SK-N-SH (cell line): ENCODE measurements at regions not wholly inside any gene's neighbourhood (a gene's known extent, or its start where the extent isn't known, plus 50 kb on each side); places are given as distances from the start of the nearest gene placed in this dataset.

ENCODE experiments used
- CTCF ChIA-PET: fragments of 300-600, 350-600 bp; formaldehyde crosslinking; extraction: SDS; loops from one replicate; lab custom pipeline; 2021; lab: Yijun Ruan, JAX
- POLR2A ChIA-PET: fragments of 350-600 bp; sonication (Branson Sonifier 250); formaldehyde crosslinking; extraction: SDS; loops from one replicate; lab custom pipeline; 2020; ENCODE audit warnings: antibody characterized with exemption, inconsistent platforms; lab: Yijun Ruan, JAX
- DNase-seq: peaks from one replicate; pipeline ENCODE4 v3.0.0; 2012
- H2AFZ ChIP-seq: fragments of 200-600 bp; sonication (generic); 2 replicates; pipeline ENCODE4 v1.8.1; 2016; ENCODE audit warnings: antibody characterized with exemption, mild to moderate bottlenecking, low read depth
- H3F3A ChIP-seq: fragments of 200-600 bp; sonication (generic); replicated peaks from 2 replicates; pipeline ENCODE3; 2016; ENCODE audit warnings: antibody characterized with exemption, mild to moderate bottlenecking; ENCODE audit not compliant: insufficient read depth
- H3K27ac ChIP-seq, 2 experiments: fragments of 200-500 bp in 1 of 2; fragments of 200-600 bp in 1 of 2; sonication (Bioruptor generic) in 1 of 2; sonication (generic), shearing (Covaris generic) in 1 of 2; 2 replicates each; pipeline versions ENCODE4 v1.5.1 to v1.6.1; 2014 to 2016; ENCODE audit warnings: low read depth in 2 of 2, inconsistent platforms in 1 of 2, low read length in 1 of 2, mild to moderate bottlenecking in 1 of 2, mixed read lengths in 1 of 2
- H3K27me3 ChIP-seq: fragments of 200-600 bp; sonication (generic), shearing (Covaris generic); 2 replicates; pipeline ENCODE4 v1.6.1; 2016; ENCODE audit warnings: mixed run types; ENCODE audit not compliant: insufficient read depth
- H3K36me3 ChIP-seq, 2 experiments: fragments of 200-500 bp in 1 of 2; fragments of 200-600 bp in 1 of 2; sonication (Bioruptor generic) in 1 of 2; sonication (generic) in 1 of 2; replicated peaks in 1 of 2; 2 replicates each; pipeline versions ENCODE3 to v1.5.1; 2014 to 2016; ENCODE audit warnings: low read length in 1 of 2, mild to moderate bottlenecking in 1 of 2; ENCODE audit not compliant: insufficient read depth in 2 of 2, control insufficient read depth in 1 of 2
- H3K4me1 ChIP-seq, 2 experiments: fragments of 200-500 bp in 1 of 2; fragments of 200-600 bp in 1 of 2; sonication (Bioruptor generic) in 1 of 2; sonication (generic), shearing (Covaris generic) in 1 of 2; 2 replicates each; pipeline versions ENCODE4 v1.5.1 to v1.6.1; 2014 to 2016; ENCODE audit warnings: low read depth in 1 of 2, low read length in 1 of 2, mixed run types in 1 of 2; ENCODE audit not compliant: insufficient read depth in 2 of 2, control insufficient read depth in 1 of 2
- H3K4me2 ChIP-seq: fragments of 200-600 bp; sonication (generic), shearing (Covaris generic); 2 replicates; pipeline ENCODE4 v1.6.1; 2017; ENCODE audit warnings: mixed run types
- H3K4me3 ChIP-seq, 2 experiments: fragments of 200-500 bp in 1 of 2; fragments of 200-600 bp in 1 of 2; sonication (Bioruptor generic) in 1 of 2; sonication (generic), shearing (Covaris generic) in 1 of 2; 2 replicates each; pipeline versions ENCODE4 v1.5.1 to v1.8.1; 2014 to 2016; ENCODE audit warnings: low read depth in 2 of 2, inconsistent platforms in 1 of 2, low read length in 1 of 2, mild to moderate bottlenecking in 1 of 2, mixed read lengths in 1 of 2, moderate library complexity in 1 of 2
- H3K79me2 ChIP-seq: fragments of 200-600 bp; sonication (generic); 2 replicates; pipeline ENCODE4 v1.8.1; 2017; ENCODE audit warnings: mild to moderate bottlenecking; ENCODE audit not compliant: insufficient read depth
- H3K9ac ChIP-seq: fragments of 200-600 bp; sonication (generic); 2 replicates; pipeline ENCODE4 v1.6.1; 2017; ENCODE audit warnings: mixed run types
- H3K9me2 ChIP-seq: fragments of 200-600 bp; sonication (generic); 2 replicates; pipeline ENCODE4 v1.6.1; 2017; ENCODE audit warnings: mixed run types
- H3K9me3 ChIP-seq: fragments of 200-600 bp; sonication (generic); 2 replicates; pipeline ENCODE4 v1.6.1; 2017; ENCODE audit warnings: mixed run types, mild to moderate bottlenecking, moderate library complexity
- H4K20me1 ChIP-seq: fragments of 200-600 bp; sonication (generic); 2 replicates; pipeline ENCODE4 v1.6.1; 2017; ENCODE audit warnings: mild to moderate bottlenecking, mixed run types; ENCODE audit not compliant: insufficient read depth
- ELF1 ChIP-seq: IDR thresholded peaks from 2 replicates; pipeline ENCODE4 v1.4.0; 2012
- EZH2phosphoT487 ChIP-seq: fragments of 200-600 bp; sonication (generic); IDR thresholded peaks from 2 replicates; pipeline ENCODE4 v1.6.1; 2017; ENCODE audit warnings: low read depth, mixed run types, mild to moderate bottlenecking, antibody characterized with exemption, moderate library complexity, borderline replicate concordance
- MEF2A ChIP-seq: IDR thresholded peaks from 2 replicates; pipeline ENCODE4 v1.4.0; 2012; ENCODE audit warnings: low read depth, borderline replicate concordance
- MXI1 ChIP-seq: IDR thresholded peaks from 2 replicates; pipeline ENCODE4 v1.6.1; 2012; ENCODE audit warnings: mild to moderate bottlenecking, low read depth, low read length, improper control_type of control experiment
- NFIC ChIP-seq: IDR thresholded peaks from 2 replicates; pipeline ENCODE4 v1.4.0; 2012; ENCODE audit warnings: borderline replicate concordance
- POLR2AphosphoS5 ChIP-seq: IDR thresholded peaks from 2 replicates; pipeline ENCODE4 v1.6.1; 2012; ENCODE audit warnings: low read depth, low read length
- RAD21 ChIP-seq: IDR thresholded peaks from 2 replicates; pipeline ENCODE4 v1.6.1; 2012; ENCODE audit warnings: mild to moderate bottlenecking, low read length
- RCOR1 ChIP-seq: fragments of 150-350 bp; IDR thresholded peaks from 2 replicates; pipeline ENCODE4 v1.6.1; 2017; ENCODE audit warnings: antibody characterized with exemption, low read length
- RXRA ChIP-seq: IDR thresholded peaks from 2 replicates; pipeline ENCODE4 v1.4.0; 2012; ENCODE audit warnings: low read depth, mild to moderate bottlenecking, borderline replicate concordance
- SIN3A ChIP-seq: IDR thresholded peaks from 2 replicates; pipeline ENCODE4 v1.6.1; 2012; ENCODE audit warnings: low read depth, mild to moderate bottlenecking, low read length, moderate library complexity, borderline replicate concordance
- SMC3 ChIP-seq: IDR thresholded peaks from 2 replicates; pipeline ENCODE4 v1.6.1; 2012; ENCODE audit warnings: low read depth, low read length, improper control_type of control experiment
- TAF1 ChIP-seq: IDR thresholded peaks from 2 replicates; pipeline ENCODE4 v1.6.1; 2012; ENCODE audit warnings: low read depth, mild to moderate bottlenecking, low read length, moderate library complexity, borderline replicate concordance
- TCF12 ChIP-seq: IDR thresholded peaks from 2 replicates; pipeline ENCODE4 v1.4.0; 2012
- WGBS: methylation state at CpG from one replicate; pipeline ENCODE4 v1.1.6; 2017; ENCODE audit warnings: low lambda C conversion rate; 5-methylcytosine and 5-hydroxymethylcytosine counted together
- TF ChIP-seq, protein P1 (sequence below): IDR thresholded peaks from 2 replicates; pipeline ENCODE4; 2012
- TF ChIP-seq, protein P2 (sequence below): IDR thresholded peaks from 2 replicates; pipeline ENCODE4 v1.6.1; 2012; ENCODE audit warnings: mild to moderate bottlenecking, low read depth, low read length, moderate library complexity
- TF ChIP-seq, protein P3 (sequence below): fragments of 200-600 bp; sonication (generic); IDR thresholded peaks from 2 replicates; pipeline ENCODE4 v1.6.1; 2017; ENCODE audit warnings: antibody characterized with exemption, mild to moderate bottlenecking, moderate library complexity

DNA sequence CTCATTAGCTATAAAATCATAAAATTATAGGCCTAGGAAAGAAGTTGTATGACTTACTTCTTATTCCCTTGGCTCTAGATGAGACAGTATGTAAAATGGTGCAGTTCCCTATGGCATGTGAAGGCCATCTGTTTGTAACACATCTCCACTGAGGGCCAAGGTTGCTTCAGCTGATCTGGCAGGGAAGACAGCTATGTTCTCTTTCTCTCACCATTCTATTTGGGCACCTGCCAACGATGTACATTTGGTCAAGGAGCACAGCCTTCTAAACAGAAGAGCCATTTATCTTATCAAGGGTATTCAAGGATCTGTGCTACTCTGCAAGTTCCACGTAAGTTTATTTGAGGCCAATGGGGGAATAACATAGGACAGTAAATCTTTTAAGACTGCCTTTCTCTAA, 129.8 kb upstream of the TOM1L1 start (continued):
- no peak for TF ChIP-seq EZH2phosphoT487

DNA sequence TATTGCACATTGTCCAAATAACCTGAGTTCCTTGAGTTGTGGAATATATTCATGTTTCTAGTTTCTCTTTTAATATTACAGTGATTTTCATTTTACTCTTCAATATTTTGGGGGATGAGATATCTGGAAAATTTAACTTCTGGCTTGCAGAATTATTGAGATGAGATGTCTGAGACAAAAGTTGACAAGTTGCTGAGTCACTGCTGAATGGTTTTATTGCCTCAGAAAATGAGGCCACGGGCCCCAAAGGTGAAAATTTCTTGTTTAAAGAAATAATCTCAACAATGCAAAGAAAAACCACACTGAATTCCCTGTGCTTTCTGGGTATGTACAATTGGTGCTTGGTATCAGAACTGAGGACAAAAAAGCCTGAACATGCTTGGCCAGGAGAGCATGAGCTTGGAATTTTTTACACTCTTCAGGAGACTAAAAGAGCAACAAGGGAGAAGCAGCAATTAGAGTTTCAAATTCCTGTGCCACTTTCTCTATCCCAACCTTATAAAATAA, 129.2 kb upstream of the TOM1L1 start:
- H3K4me1 ChIP-seq: no peaks in the 10 kb centered on the region
- TF ChIP-seq RXRA: no peak
- no peak for TF ChIP-seq TCF12
- TF ChIP-seq, protein P1, sequence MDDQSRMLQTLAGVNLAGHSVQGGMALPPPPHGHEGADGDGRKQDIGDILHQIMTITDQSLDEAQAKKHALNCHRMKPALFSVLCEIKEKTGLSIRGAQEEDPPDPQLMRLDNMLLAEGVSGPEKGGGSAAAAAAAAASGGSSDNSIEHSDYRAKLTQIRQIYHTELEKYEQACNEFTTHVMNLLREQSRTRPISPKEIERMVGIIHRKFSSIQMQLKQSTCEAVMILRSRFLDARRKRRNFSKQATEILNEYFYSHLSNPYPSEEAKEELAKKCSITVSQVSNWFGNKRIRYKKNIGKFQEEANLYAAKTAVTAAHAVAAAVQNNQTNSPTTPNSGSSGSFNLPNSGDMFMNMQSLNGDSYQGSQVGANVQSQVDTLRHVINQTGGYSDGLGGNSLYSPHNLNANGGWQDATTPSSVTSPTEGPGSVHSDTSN: no peak
- no peak for TF ChIP-seq MEF2A
- no peak for TF ChIP-seq MXI1
- TF ChIP-seq, protein P2, sequence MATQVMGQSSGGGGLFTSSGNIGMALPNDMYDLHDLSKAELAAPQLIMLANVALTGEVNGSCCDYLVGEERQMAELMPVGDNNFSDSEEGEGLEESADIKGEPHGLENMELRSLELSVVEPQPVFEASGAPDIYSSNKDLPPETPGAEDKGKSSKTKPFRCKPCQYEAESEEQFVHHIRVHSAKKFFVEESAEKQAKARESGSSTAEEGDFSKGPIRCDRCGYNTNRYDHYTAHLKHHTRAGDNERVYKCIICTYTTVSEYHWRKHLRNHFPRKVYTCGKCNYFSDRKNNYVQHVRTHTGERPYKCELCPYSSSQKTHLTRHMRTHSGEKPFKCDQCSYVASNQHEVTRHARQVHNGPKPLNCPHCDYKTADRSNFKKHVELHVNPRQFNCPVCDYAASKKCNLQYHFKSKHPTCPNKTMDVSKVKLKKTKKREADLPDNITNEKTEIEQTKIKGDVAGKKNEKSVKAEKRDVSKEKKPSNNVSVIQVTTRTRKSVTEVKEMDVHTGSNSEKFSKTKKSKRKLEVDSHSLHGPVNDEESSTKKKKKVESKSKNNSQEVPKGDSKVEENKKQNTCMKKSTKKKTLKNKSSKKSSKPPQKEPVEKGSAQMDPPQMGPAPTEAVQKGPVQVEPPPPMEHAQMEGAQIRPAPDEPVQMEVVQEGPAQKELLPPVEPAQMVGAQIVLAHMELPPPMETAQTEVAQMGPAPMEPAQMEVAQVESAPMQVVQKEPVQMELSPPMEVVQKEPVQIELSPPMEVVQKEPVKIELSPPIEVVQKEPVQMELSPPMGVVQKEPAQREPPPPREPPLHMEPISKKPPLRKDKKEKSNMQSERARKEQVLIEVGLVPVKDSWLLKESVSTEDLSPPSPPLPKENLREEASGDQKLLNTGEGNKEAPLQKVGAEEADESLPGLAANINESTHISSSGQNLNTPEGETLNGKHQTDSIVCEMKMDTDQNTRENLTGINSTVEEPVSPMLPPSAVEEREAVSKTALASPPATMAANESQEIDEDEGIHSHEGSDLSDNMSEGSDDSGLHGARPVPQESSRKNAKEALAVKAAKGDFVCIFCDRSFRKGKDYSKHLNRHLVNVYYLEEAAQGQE: no peak
- no peak for TF ChIP-seq ELF1
- TF ChIP-seq, protein P3, sequence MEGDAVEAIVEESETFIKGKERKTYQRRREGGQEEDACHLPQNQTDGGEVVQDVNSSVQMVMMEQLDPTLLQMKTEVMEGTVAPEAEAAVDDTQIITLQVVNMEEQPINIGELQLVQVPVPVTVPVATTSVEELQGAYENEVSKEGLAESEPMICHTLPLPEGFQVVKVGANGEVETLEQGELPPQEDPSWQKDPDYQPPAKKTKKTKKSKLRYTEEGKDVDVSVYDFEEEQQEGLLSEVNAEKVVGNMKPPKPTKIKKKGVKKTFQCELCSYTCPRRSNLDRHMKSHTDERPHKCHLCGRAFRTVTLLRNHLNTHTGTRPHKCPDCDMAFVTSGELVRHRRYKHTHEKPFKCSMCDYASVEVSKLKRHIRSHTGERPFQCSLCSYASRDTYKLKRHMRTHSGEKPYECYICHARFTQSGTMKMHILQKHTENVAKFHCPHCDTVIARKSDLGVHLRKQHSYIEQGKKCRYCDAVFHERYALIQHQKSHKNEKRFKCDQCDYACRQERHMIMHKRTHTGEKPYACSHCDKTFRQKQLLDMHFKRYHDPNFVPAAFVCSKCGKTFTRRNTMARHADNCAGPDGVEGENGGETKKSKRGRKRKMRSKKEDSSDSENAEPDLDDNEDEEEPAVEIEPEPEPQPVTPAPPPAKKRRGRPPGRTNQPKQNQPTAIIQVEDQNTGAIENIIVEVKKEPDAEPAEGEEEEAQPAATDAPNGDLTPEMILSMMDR: no peak
- no peak for TF ChIP-seq NFIC
- TF ChIP-seq SIN3A: no peak
- no peak for TF ChIP-seq RCOR1
- TF ChIP-seq POLR2AphosphoS5: no peak
- TF ChIP-seq SMC3: no peak
- no peak for TF ChIP-seq TAF1
- no peak for TF ChIP-seq RAD21
- DNase-seq: no peak
- CTCF ChIA-PET: interaction anchor here (0.5 to 2.6 kb wide), 4 partner anchors 10 to 30 kb away, joined by 3 to 13 read pairs (median 4); no protein-coding TSS in a partner anchor
- no peak overlapping the region for H3K4me3 ChIP-seq
- H3K9me2 ChIP-seq: no peaks in the 10 kb centered on the region
- no peaks in the 10 kb centered on the region for H3K27me3 ChIP-seq
- 2% methylated on average over 1 of the region's 1 CpG for WGBS
- H2AFZ ChIP-seq: no peak overlapping the region
- no peaks in the 10 kb centered on the region for H4K20me1 ChIP-seq
- H3K9ac ChIP-seq: no peak overlapping the region
- H3K27ac ChIP-seq: no peak overlapping the region
- no peaks in the 10 kb centered on the region for H3K79me2 ChIP-seq
- no peaks in the 10 kb centered on the region for H3F3A ChIP-seq
- POLR2A ChIA-PET: no interaction called here
- peaks cover 4% of the 10 kb centered on the region; the same call in 1 of the 2 replicates for H3K9me3 ChIP-seq
- H3K36me3 ChIP-seq: no peaks in the 10 kb centered on the region
- no peak overlapping the region for H3K4me2 ChIP-seq
